Smooth muscle cell (in vitro differentiated cells): ENCODE measurements at regions not wholly inside any gene's neighbourhood (a gene's known extent, or its start where the extent isn't known, plus 50 kb on each side); places are given as distances from the start of the nearest gene placed in this dataset.
A peak's percentile ranks its signal among the peaks of the same experiment; 100 is the strongest.

ENCODE experiments used
- DNase-seq: peaks from one replicate; lab custom pipeline; 2025; ENCODE audit not compliant: unreplicated experiment; lab: John Stamatoyannopoulos, UW
- H2AFZ ChIP-seq: fragments of 200-600 bp; sonication (generic); 2 replicates; pipeline ENCODE4 v1.6.0; 2016; ENCODE audit warnings: antibody characterized with exemption, low read depth, mild to moderate bottlenecking
- H3F3A ChIP-seq: fragments of 200-600 bp; sonication (generic); 2 replicates; pipeline ENCODE4 v1.6.0; 2017; ENCODE audit warnings: antibody characterized with exemption, low read depth
- H3K27ac ChIP-seq: fragments of 200-600 bp; sonication (generic); 2 replicates; pipeline ENCODE4 v1.5.1; 2016; ENCODE audit warnings: low read depth, mild to moderate bottlenecking
- H3K27me3 ChIP-seq: fragments of 200-600 bp; sonication (generic); 2 replicates; pipeline ENCODE4 v1.6.1; 2016; ENCODE audit warnings: low read depth, mild to moderate bottlenecking
- H3K36me3 ChIP-seq: fragments of 200-600 bp; sonication (generic); 2 replicates; pipeline ENCODE4 v1.5.1; 2016; ENCODE audit warnings: low read depth
- H3K4me1 ChIP-seq: fragments of 200-600 bp; sonication (generic); 2 replicates; pipeline ENCODE4 v1.5.1; 2016; ENCODE audit warnings: low read depth
- H3K4me2 ChIP-seq: fragments of 200-600 bp; sonication (generic); 2 replicates; pipeline ENCODE4 v1.6.0; 2016; ENCODE audit warnings: mild to moderate bottlenecking
- H3K4me3 ChIP-seq: fragments of 200-600 bp; sonication (generic); 2 replicates; pipeline ENCODE4 v1.5.1; 2016; ENCODE audit warnings: mild to moderate bottlenecking
- H3K79me2 ChIP-seq: fragments of 200-600 bp; sonication (generic); 2 replicates; pipeline ENCODE4 v1.6.0; 2016; ENCODE audit warnings: low read depth, mild to moderate bottlenecking
- H3K9ac ChIP-seq: fragments of 200-600 bp; sonication (generic); 2 replicates; pipeline ENCODE4 v1.6.0; 2016; ENCODE audit warnings: low read depth
- H3K9me3 ChIP-seq: fragments of 200-600 bp; sonication (generic); replicated peaks from 2 replicates; pipeline ENCODE4 v1.5.1; 2016; ENCODE audit warnings: low read depth
- H4K20me1 ChIP-seq: fragments of 200-600 bp; sonication (generic); 2 replicates; pipeline ENCODE4 v1.6.0; 2016; ENCODE audit warnings: low read depth
- CTCF ChIP-seq: fragments of 200-600 bp; sonication (generic); IDR thresholded peaks from 2 replicates; pipeline ENCODE4 v1.5.1; 2017; ENCODE audit warnings: borderline replicate concordance, mild to moderate bottlenecking, antibody characterized with exemption; ENCODE audit not compliant: insufficient read depth, poor library complexity, severe bottlenecking
- WGBS: methylation state at CpG from one replicate; pipeline ENCODE4 v1.1.7; 2016; ENCODE audit warnings: low lambda C conversion rate; 5-methylcytosine and 5-hydroxymethylcytosine counted together

- Histone ChIP-seq H3K9me3 (no peaks in the 10 kb centered on the region), H3K4me1 (peaks cover 29% of the 10 kb centered on the region), H4K20me1 (no peaks in the 10 kb centered on the region), H3K36me3 (no peaks in the 10 kb centered on the region), H3K4me3 (peak overlapping the region; percentile 36), H3K9ac (peak overlapping the region; percentile 70), H3K4me2 (peak overlapping the region; percentile 81), H3K79me2 (no peaks in the 10 kb centered on the region), H3F3A (peaks cover 11% of the 10 kb centered on the region), H2AFZ (peak overlapping the region; percentile 46), H3K27me3 (no peaks in the 10 kb centered on the region), H3K27ac (peak overlapping the region; percentile 95)
- TF ChIP-seq CTCF = no peak
- no peak for DNase-seq
- WGBS = 2% methylated on average over 3 of the region's 3 CpGs
Measured at GRCh38 chr1:185646202-185646683, 87.9 kb upstream of the HMCN1 start.

GRCh38 chr1:185645686-185646085 lies 88.5 kb upstream of the HMCN1 start:
- H3K36me3 ChIP-seq = no peaks in the 10 kb centered on the region
- H3K4me2 ChIP-seq = peak overlapping the region; percentile 81
- peak overlapping the region; percentile 52 for H3K9ac ChIP-seq
- no peaks in the 10 kb centered on the region for H3K79me2 ChIP-seq
- peak overlapping the region; percentile 95 for H3K27ac ChIP-seq
- H3K9me3 ChIP-seq = no peaks in the 10 kb centered on the region
- TF ChIP-seq CTCF = no peak
- no peak overlapping the region for H3K4me3 ChIP-seq
- peaks cover 11% of the 10 kb centered on the region for H3F3A ChIP-seq
- no peak overlapping the region for H2AFZ ChIP-seq
- H3K4me1 ChIP-seq = peaks cover 29% of the 10 kb centered on the region
- H4K20me1 ChIP-seq = no peaks in the 10 kb centered on the region
- 3% methylated on average over 1 of the region's 1 CpG for WGBS
- H3K27me3 ChIP-seq = no peaks in the 10 kb centered on the region
- no peak for DNase-seq

GRCh38 chr1:185645162-185645640 lies 89.0 kb upstream of the HMCN1 start:
- no peak overlapping the region for H3K4me3 ChIP-seq
- no peak for DNase-seq
- peak overlapping the region; percentile 95 for H3K27ac ChIP-seq
- H3K9ac ChIP-seq = peak overlapping the region; percentile 52
- TF ChIP-seq CTCF = no peak
- WGBS = 45% methylated on average over 2 of the region's 2 CpGs
- H3K36me3 ChIP-seq = no peaks in the 10 kb centered on the region
- no peaks in the 10 kb centered on the region for H4K20me1 ChIP-seq
- peak overlapping the region; percentile 81 for H3K4me2 ChIP-seq
- peaks cover 29% of the 10 kb centered on the region for H3K4me1 ChIP-seq
- H3K9me3 ChIP-seq = no peaks in the 10 kb centered on the region
- peaks cover 11% of the 10 kb centered on the region for H3F3A ChIP-seq
- no peaks in the 10 kb centered on the region for H3K79me2 ChIP-seq
- H2AFZ ChIP-seq = peak overlapping the region; percentile 26
- no peaks in the 10 kb centered on the region for H3K27me3 ChIP-seq

GRCh38 chr1:185644531-185644930 lies 89.7 kb upstream of the HMCN1 start:
- Histone ChIP-seq H3F3A (peaks cover 11% of the 10 kb centered on the region), H3K4me2 (peak overlapping the region; percentile 81), H3K9me3 (no peaks in the 10 kb centered on the region), H3K27ac (peak overlapping the region; percentile 95), H3K79me2 (no peaks in the 10 kb centered on the region), H2AFZ (no peak overlapping the region), H3K9ac (peak overlapping the region; percentile 52), H3K36me3 (no peaks in the 10 kb centered on the region), H3K4me1 (peaks cover 29% of the 10 kb centered on the region), H3K27me3 (no peaks in the 10 kb centered on the region), H3K4me3 (no peak overlapping the region), H4K20me1 (no peaks in the 10 kb centered on the region)
- TF ChIP-seq CTCF = no peak
- WGBS = 58% methylated on average over 1 of the region's 1 CpG
- no peak for DNase-seq
